Ishikawa (cell line): ENCODE measurements at regions not wholly inside any gene's neighbourhood (a gene's known extent, or its start where the extent isn't known, plus 50 kb on each side); places are given as distances from the start of the nearest gene placed in this dataset.

Experiments used
- CEBPB ChIP-seq: IDR thresholded peaks from 2 replicates; pipeline ENCODE4 v1.6.1; 2012
- CREB1 ChIP-seq: IDR thresholded peaks from 2 replicates; pipeline ENCODE4 v1.6.1; 2012; ENCODE audit warnings: low read depth
- EGR1 ChIP-seq: IDR thresholded peaks from 2 replicates; pipeline ENCODE4 v1.6.1; 2012
- EP300 ChIP-seq: IDR thresholded peaks from 2 replicates; pipeline ENCODE4 v1.6.1; 2012; ENCODE audit warnings: borderline replicate concordance
- FOXM1 ChIP-seq: IDR thresholded peaks from 2 replicates; pipeline ENCODE4 v1.6.1; 2012; ENCODE audit warnings: low read depth, borderline replicate concordance
- MAX ChIP-seq: IDR thresholded peaks from 2 replicates; pipeline ENCODE4 v1.6.1; 2012
- NFIC ChIP-seq: IDR thresholded peaks from 2 replicates; pipeline ENCODE4 v1.6.1; 2012
- RAD21 ChIP-seq: IDR thresholded peaks from 2 replicates; pipeline ENCODE4 v1.6.1; 2012; ENCODE audit warnings: low read depth
- REST ChIP-seq: IDR thresholded peaks from 2 replicates; pipeline ENCODE4 v1.6.1; 2012; ENCODE audit warnings: low read depth, mild to moderate bottlenecking
- TAF1 ChIP-seq: IDR thresholded peaks from 2 replicates; pipeline ENCODE4 v1.6.1; 2012; ENCODE audit warnings: low read depth, mild to moderate bottlenecking
- TCF12 ChIP-seq: IDR thresholded peaks from 2 replicates; pipeline ENCODE4 v1.6.1; 2012; ENCODE audit warnings: low read depth
- TEAD4 ChIP-seq: IDR thresholded peaks from 2 replicates; pipeline ENCODE4 v1.6.1; 2012
- USF1 ChIP-seq: IDR thresholded peaks from 2 replicates; pipeline ENCODE4 v1.6.1; 2012
- YY1 ChIP-seq: IDR thresholded peaks from 2 replicates; pipeline ENCODE4 v1.6.1; 2012; ENCODE audit warnings: low read depth
- ZBTB7A ChIP-seq: IDR thresholded peaks from 2 replicates; pipeline ENCODE4 v1.6.1; 2012; ENCODE audit warnings: low read depth

GRCh38 chr3:72109327-72110259 is 324.6 kb upstream of the PROK2 start:
- no peak for TF ChIP-seq CEBPB

- no peak for TF ChIP-seq REST
- TF ChIP-seq NFIC: no peak
- TF ChIP-seq TEAD4: no peak
- no peak for TF ChIP-seq EGR1
- no peak for TF ChIP-seq EP300
- no peak for TF ChIP-seq FOXM1
- no peak for TF ChIP-seq TCF12
- TF ChIP-seq ZBTB7A: no peak
- no peak for TF ChIP-seq RAD21
- no peak for TF ChIP-seq TAF1
- TF ChIP-seq YY1: no peak
- TF ChIP-seq CEBPB: no peak
- no peak for TF ChIP-seq CREB1
- no peak for TF ChIP-seq MAX
- no peak for TF ChIP-seq USF1
These were observed 320.4 kb upstream of the PROK2 start for GRCh38 chr3:72105306-72105705.

- TF ChIP-seq TAF1 (no peak), ZBTB7A (no peak), FOXM1 (no peak), MAX (no peak), EGR1 (no peak), CEBPB (no peak), RAD21 (no peak), EP300 (no peak), CREB1 (no peak), REST (no peak)
These were observed 317.2 kb upstream of the PROK2 start for GRCh38 chr3:72102112-72102616.

GRCh38 chr3:72101494-72101893 is 316.5 kb upstream of the PROK2 start:
- TF ChIP-seq TAF1 (no peak), EGR1 (no peak), USF1 (no peak), ZBTB7A (no peak), REST (no peak), CREB1 (no peak), YY1 (no peak), FOXM1 (no peak), TEAD4 (no peak), RAD21 (no peak), MAX (no peak), TCF12 (no peak)
